ENCODE measurements at regions not wholly inside any gene's neighbourhood (a gene's known extent, or its start where the extent isn't known, plus 50 kb on each side); places are given as distances from the start of the nearest gene placed in this dataset.

GRCh38 chr6:115577270-115577669 is 483.4 kb downstream of the FRK start:
- no peaks in the 10 kb centered on the region for H3K27me3 ChIP-seq (replicated peaks; ENCODE audit: control insufficient read depth, insufficient read depth, low read length)
- DNase-seq (ENCODE audit: extremely low read depth, insufficient read length) = no peak
- no peaks in the 10 kb centered on the region for H3K36me3 ChIP-seq (ENCODE audit: control insufficient read depth, insufficient read depth, low read length)
- no peak for TF ChIP-seq CTCF (IDR thresholded peaks at IDR 0.05; ENCODE audit: insufficient read depth, low read length, poor library complexity, severe bottlenecking)
- H3K4me3 ChIP-seq (replicated peaks; ENCODE audit: low read depth, low read length) = no peak overlapping the region

- Histone ChIP-seq H3K27me3 (replicated peaks; ENCODE audit: control insufficient read depth, insufficient read depth, low read length) (no peaks in the 10 kb centered on the region), H3K4me3 (replicated peaks; ENCODE audit: low read depth, low read length) (no peak overlapping the region), H3K36me3 (ENCODE audit: control insufficient read depth, insufficient read depth, low read length) (no peaks in the 10 kb centered on the region)
- no peak for TF ChIP-seq CTCF (IDR thresholded peaks at IDR 0.05; ENCODE audit: insufficient read depth, low read length, poor library complexity, severe bottlenecking)
- DNase-seq (ENCODE audit: extremely low read depth, insufficient read length) = no peak
Observed at GRCh38 chr6:115575285-115575684, 485.4 kb downstream of the FRK start.

- no peaks in the 10 kb centered on the region for H3K36me3 ChIP-seq (ENCODE audit: control insufficient read depth, insufficient read depth, low read length)
- H3K27me3 ChIP-seq (replicated peaks; ENCODE audit: control insufficient read depth, insufficient read depth, low read length) = no peaks in the 10 kb centered on the region
- no peak overlapping the region for H3K4me3 ChIP-seq (replicated peaks; ENCODE audit: low read depth, low read length)
- no peak for DNase-seq (ENCODE audit: extremely low read depth, insufficient read length)
- no peak for TF ChIP-seq CTCF (IDR thresholded peaks at IDR 0.05; ENCODE audit: insufficient read depth, low read length, poor library complexity, severe bottlenecking)
Observed at GRCh38 chr6:115573861-115574260, 486.8 kb downstream of the FRK start.

GRCh38 chr6:115570331-115570730 is 490.4 kb downstream of the FRK start:
- DNase-seq (ENCODE audit: extremely low read depth, insufficient read length) = no peak
- TF ChIP-seq CTCF (IDR thresholded peaks at IDR 0.05; ENCODE audit: insufficient read depth, low read length, poor library complexity, severe bottlenecking) = no peak

GRCh38 chr6:115554060-115554459 is 506.6 kb downstream of the FRK start:
- no peaks in the 10 kb centered on the region for H3K36me3 ChIP-seq (ENCODE audit: control insufficient read depth, insufficient read depth, low read length)
- H3K27me3 ChIP-seq (replicated peaks; ENCODE audit: control insufficient read depth, insufficient read depth, low read length) = no peaks in the 10 kb centered on the region
- H3K4me3 ChIP-seq (replicated peaks; ENCODE audit: low read depth, low read length) = no peak overlapping the region
- TF ChIP-seq CTCF (IDR thresholded peaks at IDR 0.05; ENCODE audit: insufficient read depth, low read length, poor library complexity, severe bottlenecking) = no peak
- no peak for DNase-seq (ENCODE audit: extremely low read depth, insufficient read length)

More at GRCh38 chr6:115570331-115570730, 490.4 kb downstream of the FRK start:
- H3K36me3 ChIP-seq (ENCODE audit: control insufficient read depth, insufficient read depth, low read length) = no peaks in the 10 kb centered on the region
- H3K4me3 ChIP-seq (replicated peaks; ENCODE audit: low read depth, low read length) = no peak overlapping the region
- no peaks in the 10 kb centered on the region for H3K27me3 ChIP-seq (replicated peaks; ENCODE audit: control insufficient read depth, insufficient read depth, low read length)

- TF ChIP-seq CTCF (IDR thresholded peaks at IDR 0.05; ENCODE audit: insufficient read depth, low read length, poor library complexity, severe bottlenecking) = no peak
- no peak overlapping the region for H3K4me3 ChIP-seq (replicated peaks; ENCODE audit: low read depth, low read length)
- no peaks in the 10 kb centered on the region for H3K27me3 ChIP-seq (replicated peaks; ENCODE audit: control insufficient read depth, insufficient read depth, low read length)
- no peak for DNase-seq (ENCODE audit: extremely low read depth, insufficient read length)
- H3K36me3 ChIP-seq (ENCODE audit: control insufficient read depth, insufficient read depth, low read length) = no peaks in the 10 kb centered on the region
Observed at GRCh38 chr6:115551527-115551926, 509.2 kb downstream of the FRK start.
